NB4 (cell line): ENCODE measurements at regions not wholly inside any gene's neighbourhood (a gene's known extent, or its start where the extent isn't known, plus 50 kb on each side); places are given as distances from the start of the nearest gene placed in this dataset.
A peak's percentile ranks its signal among the peaks of the same experiment; 100 is the strongest.

Experiments used
- CTCF ChIP-seq: IDR thresholded peaks from one replicate; pipeline ENCODE4 v1.5.1; 2012; ENCODE audit warnings: low read depth, low read length
- MYC ChIP-seq: IDR thresholded peaks from 2 replicates; pipeline ENCODE4 v1.6.1; 2011; ENCODE audit warnings: low read depth, low read length
- POLR2A ChIP-seq: IDR thresholded peaks from 2 replicates; pipeline ENCODE4 v1.6.1; 2011; ENCODE audit warnings: mild to moderate bottlenecking; ENCODE audit not compliant: insufficient read length; ENCODE audit errors: extremely low read depth
- TF ChIP-seq, protein P1 (sequence below): IDR thresholded peaks from 2 replicates; pipeline ENCODE4 v1.6.1; 2011; ENCODE audit warnings: low read depth, low read length

GRCh38 chr13:99124794-99125316, 75.8 kb upstream of the UBAC2 start:
- TF ChIP-seq CTCF (no peak), POLR2A (no peak), MYC (peak; percentile 75)
- TF ChIP-seq, protein P1, sequence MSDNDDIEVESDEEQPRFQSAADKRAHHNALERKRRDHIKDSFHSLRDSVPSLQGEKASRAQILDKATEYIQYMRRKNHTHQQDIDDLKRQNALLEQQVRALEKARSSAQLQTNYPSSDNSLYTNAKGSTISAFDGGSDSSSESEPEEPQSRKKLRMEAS = peak; percentile 63
